DOHH2 (cell line): ENCODE measurements at regions not wholly inside any gene's neighbourhood (a gene's known extent, or its start where the extent isn't known, plus 50 kb on each side); places are given as distances from the start of the nearest gene placed in this dataset.

ENCODE experiments used
- H3F3A ChIP-seq: fragments of 200-600 bp; sonication (generic), shearing (Covaris generic); 2 replicates; pipeline ENCODE4 v1.6.0; 2016; ENCODE audit warnings: antibody characterized with exemption, mild to moderate bottlenecking; ENCODE audit not compliant: control insufficient read depth, insufficient read depth
- H3K27ac ChIP-seq: fragments of 200-600 bp; sonication (generic); 2 replicates; pipeline ENCODE4 v1.5.1; 2014; ENCODE audit warnings: low read depth, mild to moderate bottlenecking, low read length, moderate library complexity
- H3K27me3 ChIP-seq: fragments of 200-600 bp; sonication (generic); 2 replicates; pipeline ENCODE4 v1.6.1; 2014; ENCODE audit warnings: mild to moderate bottlenecking, low read length, mixed read lengths; ENCODE audit not compliant: control insufficient read depth
- H3K36me3 ChIP-seq: fragments of 200-600 bp; sonication (generic); 2 replicates; pipeline ENCODE4 v1.6.1; 2014; ENCODE audit warnings: mild to moderate bottlenecking, low read length, moderate library complexity, mixed read lengths; ENCODE audit not compliant: control insufficient read depth
- H3K4me1 ChIP-seq: fragments of 200-600 bp; sonication (generic); 2 replicates; pipeline ENCODE4 v1.6.1; 2014; ENCODE audit warnings: mild to moderate bottlenecking, low read length, mixed read lengths; ENCODE audit not compliant: control insufficient read depth
- H3K4me2 ChIP-seq: fragments of 200-600 bp; sonication (generic); 2 replicates; pipeline ENCODE4 v1.6.0; 2014; ENCODE audit warnings: mild to moderate bottlenecking, low read length, moderate library complexity
- H3K4me3 ChIP-seq: fragments of 200-600 bp; sonication (generic); 2 replicates; pipeline ENCODE4 v1.5.1; 2014; ENCODE audit warnings: mild to moderate bottlenecking, low read length, mixed read lengths
- H3K79me2 ChIP-seq: fragments of 200-600 bp; sonication (generic); 2 replicates; pipeline ENCODE4 v1.6.1; 2014; ENCODE audit warnings: mild to moderate bottlenecking, low read length, mixed read lengths; ENCODE audit not compliant: control insufficient read depth
- H3K9me2 ChIP-seq: fragments of 200-600 bp; sonication (generic); replicated peaks from 2 replicates; pipeline ENCODE4 v1.6.1; 2014; ENCODE audit warnings: mild to moderate bottlenecking, low read length, mixed read lengths; ENCODE audit not compliant: control insufficient read depth
- H3K9me3 ChIP-seq: fragments of 200-600 bp; sonication (generic); 2 replicates; pipeline ENCODE4 v1.6.1; 2014; ENCODE audit warnings: antibody characterized with exemption, low read length, mixed read lengths; ENCODE audit not compliant: control insufficient read depth, insufficient read depth
- H4K20me1 ChIP-seq: fragments of 200-600 bp; sonication (generic); 2 replicates; pipeline ENCODE4 v1.6.0; 2014; ENCODE audit warnings: low read depth, mild to moderate bottlenecking, antibody characterized with exemption, low read length, moderate library complexity; ENCODE audit not compliant: control insufficient read depth, insufficient read depth
- CTCF ChIP-seq: fragments of 200-600 bp; sonication (generic); IDR thresholded peaks from one replicate; pipeline ENCODE4 v1.5.1; 2014; ENCODE audit warnings: antibody characterized with exemption, mild to moderate bottlenecking, low read depth, low read length; ENCODE audit not compliant: poor library complexity, severe bottlenecking
- EZH2phosphoT487 ChIP-seq: fragments of 200-600 bp; sonication (generic); IDR thresholded peaks from 2 replicates; pipeline ENCODE4 v1.6.1; 2017; ENCODE audit warnings: borderline replicate concordance, mild to moderate bottlenecking, antibody characterized with exemption, low read length, moderate library complexity, mixed read lengths

DNA sequence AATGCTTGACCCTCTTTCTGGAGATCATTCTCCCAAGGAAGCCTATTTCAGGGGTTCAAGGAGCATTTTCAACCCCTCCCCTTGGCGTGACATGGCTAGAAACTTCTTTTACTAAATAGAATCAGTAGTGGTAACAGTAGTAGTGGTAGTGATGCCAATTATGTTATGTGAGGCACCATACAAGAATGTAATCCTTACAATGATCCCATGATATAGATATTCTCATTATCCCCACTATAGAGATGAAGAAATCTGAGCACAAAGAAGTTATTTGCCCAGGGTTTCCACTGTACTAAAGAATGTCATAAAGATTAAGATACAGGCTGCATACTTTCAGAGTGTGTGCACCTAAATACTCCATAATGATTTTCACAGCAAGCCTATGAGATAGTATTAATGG lies 155.4 kb upstream of the CLINT1 start:
- Histone ChIP-seq H3K27ac (no peak overlapping the region), H3K4me2 (no peak overlapping the region), H3K79me2 (no peaks in the 10 kb centered on the region), H3K4me1 (no peaks in the 10 kb centered on the region), H3K36me3 (no peaks in the 10 kb centered on the region), H3K27me3 (peaks cover 14% of the 10 kb centered on the region), H4K20me1 (no peaks in the 10 kb centered on the region), H3F3A (no peaks in the 10 kb centered on the region), H3K4me3 (no peak overlapping the region), H3K9me2 (no peaks in the 10 kb centered on the region), H3K9me3 (no peaks in the 10 kb centered on the region)
- TF ChIP-seq EZH2phosphoT487 (no peak), CTCF (no peak)

- H3K9me2 ChIP-seq: no peaks in the 10 kb centered on the region
- no peaks in the 10 kb centered on the region for H3K4me1 ChIP-seq
- no peaks in the 10 kb centered on the region for H3F3A ChIP-seq
- no peaks in the 10 kb centered on the region for H3K36me3 ChIP-seq
- H3K4me2 ChIP-seq: no peak overlapping the region
- TF ChIP-seq CTCF (peak; percentile 47), EZH2phosphoT487 (no peak)
- no peak overlapping the region for H3K4me3 ChIP-seq
- no peaks in the 10 kb centered on the region for H3K79me2 ChIP-seq
- no peak overlapping the region for H3K27ac ChIP-seq
- H3K9me3 ChIP-seq: no peaks in the 10 kb centered on the region
- H4K20me1 ChIP-seq: no peaks in the 10 kb centered on the region
- peaks cover 14% of the 10 kb centered on the region for H3K27me3 ChIP-seq
These were observed 155.0 kb upstream of the CLINT1 start for GRCh38 chr5:158013939-158014338.

GRCh38 chr5:158013303-158013702 lies 154.4 kb upstream of the CLINT1 start:
- Histone ChIP-seq H3K27ac (no peak overlapping the region), H3K4me3 (no peak overlapping the region), H3K9me2 (no peaks in the 10 kb centered on the region), H3K27me3 (peaks cover 14% of the 10 kb centered on the region), H3K79me2 (no peaks in the 10 kb centered on the region), H3K4me2 (no peak overlapping the region), H3K36me3 (no peaks in the 10 kb centered on the region), H4K20me1 (no peaks in the 10 kb centered on the region), H3F3A (no peaks in the 10 kb centered on the region), H3K9me3 (no peaks in the 10 kb centered on the region), H3K4me1 (no peaks in the 10 kb centered on the region)
- no peak for TF ChIP-seq EZH2phosphoT487
- TF ChIP-seq CTCF: no peak

- no peaks in the 10 kb centered on the region for H3K9me3 ChIP-seq
- no peak overlapping the region for H3K4me3 ChIP-seq
- H3K79me2 ChIP-seq: no peaks in the 10 kb centered on the region
- H3K9me2 ChIP-seq: no peaks in the 10 kb centered on the region
- peaks cover 14% of the 10 kb centered on the region for H3K27me3 ChIP-seq
- H4K20me1 ChIP-seq: no peaks in the 10 kb centered on the region
- H3K27ac ChIP-seq: no peak overlapping the region
- TF ChIP-seq CTCF (no peak), EZH2phosphoT487 (no peak)
- H3K4me2 ChIP-seq: no peak overlapping the region
- no peaks in the 10 kb centered on the region for H3F3A ChIP-seq
- H3K4me1 ChIP-seq: no peaks in the 10 kb centered on the region
- H3K36me3 ChIP-seq: no peaks in the 10 kb centered on the region
These were observed 152.5 kb upstream of the CLINT1 start for GRCh38 chr5:158011422-158011821.
